Heart right ventricle (tissue), 16 donors: ENCODE measurements at regions not wholly inside any gene's neighbourhood (a gene's known extent, or its start where the extent isn't known, plus 50 kb on each side); places are given as distances from the start of the nearest gene placed in this dataset.

ENCODE experiments used
- ATAC-seq, 8 donors: fragments of 200-7000 bp; cut with Tn5 transposase; one replicate each; pipeline ENCODE4 v1.9.1; 2020; ENCODE audit warnings: mild to moderate bottlenecking in 8 of 8, moderate library complexity in 8 of 8, moderate number of reproducible peaks in 1 of 8
- DNase-seq, 2 donors: peaks; one replicate each; pipeline ENCODE4 v3.0.0-alpha.2; 2020
- H3K27ac ChIP-seq, 10 donors: fragments of 200-600 bp; sonication (generic) in 2 of 10; one replicate each; pipeline versions ENCODE4 v1.5.0 to v1.8.0; 2020 to 2022; ENCODE audit warnings: mild to moderate bottlenecking in 3 of 10
- H3K27me3 ChIP-seq, 7 donors: fragments of 200-600 bp; one replicate each; pipeline ENCODE4 v1.8.0; 2021 to 2022; ENCODE audit warnings: mild to moderate bottlenecking in 2 of 7
- H3K36me3 ChIP-seq, 9 donors: fragments of 200-600 bp; sonication (generic) in 1 of 9; one replicate each; pipeline versions ENCODE4 v1.5.0 to v1.8.0; 2020 to 2022; ENCODE audit warnings: mild to moderate bottlenecking in 2 of 9
- H3K4me1 ChIP-seq, 9 donors: fragments of 200-600 bp; sonication (generic) in 1 of 9; one replicate each; pipeline versions ENCODE4 v1.5.0 to v1.8.0; 2020 to 2022; ENCODE audit warnings: mild to moderate bottlenecking in 4 of 9
- H3K4me3 ChIP-seq, 10 donors: fragments of 200-600 bp; sonication (generic) in 2 of 10; one replicate each; pipeline versions ENCODE4 v1.5.0 to v1.8.0; 2020 to 2022; ENCODE audit warnings: mild to moderate bottlenecking in 7 of 10, moderate library complexity in 2 of 10
- H3K9me3 ChIP-seq, 11 donors: fragments of 200-600 bp in 10 of 11; sonication (generic) in 2 of 11; one replicate each; pipeline versions ENCODE4 v1.5.0 to v1.8.0; 2013 to 2022; ENCODE audit warnings: mild to moderate bottlenecking in 2 of 11, control low read depth in 1 of 11, moderate library complexity in 1 of 11
- WGBS, 2 donors: extraction: QIAGEN DNeasy Blood & Tissue Kit; methylation state at CpG; one replicate each; pipeline ENCODE4 v1.1.7; 2013; ENCODE audit warnings: inconsistent platforms in 1 of 2; 5-methylcytosine and 5-hydroxymethylcytosine counted together
- intact Hi-C, 10 donors: fragments of 100-400 bp; cut with DNase I; formaldehyde crosslinking; loops; one replicate each; pipeline versions ENCODE4 v1.11.1 to v1.14.2; 2022
- TF ChIP-seq, protein P1 (sequence below), 9 donors: fragments of 200-600 bp; sonication (generic) in 2 of 9; IDR thresholded peaks; one replicate each; pipeline versions ENCODE4 v1.5.0 to v1.8.0; 2021 to 2022; ENCODE audit warnings: antibody characterized with exemption in 9 of 9, mild to moderate bottlenecking in 5 of 9, moderate library complexity in 1 of 9
- donor health status: Arrhythmogenic right ventricular cardiomyopathy.
- donor health status: ischemic (EF 13 %, LVEDD 7.1; RV severe dilation, severe dysfunction).
- donor health status: healthy with polysubstance abuse.
- donor health status: DM: no; HTN: yes; CAD: no.
- donor health status: DM: no; HTN: no; CAD: no.
- donor health status: ischemic (EF 25% LVEDD 6.9; RV normal size, moderate dysfunction).
- donor health status: ischemic (EF 25% LVEDD 5.7; RV mildly dilated, moderate dysfunction).
- donor health status: healthy.
- donor health status: DM: yes; HTN: yes; CAD: no.
- donor health status: Ischemic cardiomyopathy.
- donor health status: ischemic (EF 35%, LVEDD 5.7; RV mildly dilated, moderate dysfunction).
- donor health status: nonischemic (EF 11% LVEDD 7.7; RV severe dilation, severe dysfunction).
- donor health status: DM: yes; HTN: yes; CAD: no.
- donor health status: PGD.
- donor health status: ischemic (EF 29% LVEDD 5.4; RV normal size, mild dysfunction).
- donor health status: nonischemic (EF 23%, LVEDD 6.1; RV moderate dilation, normal function).

DNA sequence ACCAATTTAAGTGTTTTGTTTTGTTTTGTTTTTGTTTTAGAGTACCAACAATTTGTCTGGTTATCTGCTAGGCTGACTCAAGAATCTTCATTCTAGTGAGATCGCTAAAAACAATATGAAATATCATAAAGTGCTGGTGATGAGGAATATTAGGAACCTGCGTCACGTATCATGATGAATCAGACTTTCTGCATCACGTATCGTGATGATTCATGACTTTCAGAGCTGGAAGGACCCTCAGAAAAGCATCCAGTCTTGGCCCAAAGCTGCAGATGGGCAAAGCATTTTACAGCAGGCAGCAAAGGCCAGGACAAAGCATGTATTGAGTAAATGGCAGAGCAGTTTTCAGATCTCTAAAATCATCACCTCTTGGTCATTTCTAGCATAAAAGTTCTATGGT lies 278.0 kb upstream of the BOD1L1 start:
- DNase-seq: no peak
- intact Hi-C loops: loop anchor here in 1 of 10 donors (10.0 kb wide), 1 partner anchor 349 kb away; no protein-coding TSS in a partner anchor
- Histone ChIP-seq H3K27ac (no peak overlapping the region), H3K36me3 (no peaks in the 10 kb centered on the region), H3K9me3 (no peaks in the 10 kb centered on the region), H3K4me3 (no peak overlapping the region), H3K27me3 (no peaks in the 10 kb centered on the region), H3K4me1 (peaks cover 0 to 4% (median 0%) of the 10 kb centered on the region in 9 donors)
- TF ChIP-seq, protein P1, sequence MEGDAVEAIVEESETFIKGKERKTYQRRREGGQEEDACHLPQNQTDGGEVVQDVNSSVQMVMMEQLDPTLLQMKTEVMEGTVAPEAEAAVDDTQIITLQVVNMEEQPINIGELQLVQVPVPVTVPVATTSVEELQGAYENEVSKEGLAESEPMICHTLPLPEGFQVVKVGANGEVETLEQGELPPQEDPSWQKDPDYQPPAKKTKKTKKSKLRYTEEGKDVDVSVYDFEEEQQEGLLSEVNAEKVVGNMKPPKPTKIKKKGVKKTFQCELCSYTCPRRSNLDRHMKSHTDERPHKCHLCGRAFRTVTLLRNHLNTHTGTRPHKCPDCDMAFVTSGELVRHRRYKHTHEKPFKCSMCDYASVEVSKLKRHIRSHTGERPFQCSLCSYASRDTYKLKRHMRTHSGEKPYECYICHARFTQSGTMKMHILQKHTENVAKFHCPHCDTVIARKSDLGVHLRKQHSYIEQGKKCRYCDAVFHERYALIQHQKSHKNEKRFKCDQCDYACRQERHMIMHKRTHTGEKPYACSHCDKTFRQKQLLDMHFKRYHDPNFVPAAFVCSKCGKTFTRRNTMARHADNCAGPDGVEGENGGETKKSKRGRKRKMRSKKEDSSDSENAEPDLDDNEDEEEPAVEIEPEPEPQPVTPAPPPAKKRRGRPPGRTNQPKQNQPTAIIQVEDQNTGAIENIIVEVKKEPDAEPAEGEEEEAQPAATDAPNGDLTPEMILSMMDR (IDR thresholded peaks at IDR 0.05): no peak
- ATAC-seq: no peak
- 95% methylated on average over 5 of the region's 5 CpGs for WGBS, 2 donors

DNA sequence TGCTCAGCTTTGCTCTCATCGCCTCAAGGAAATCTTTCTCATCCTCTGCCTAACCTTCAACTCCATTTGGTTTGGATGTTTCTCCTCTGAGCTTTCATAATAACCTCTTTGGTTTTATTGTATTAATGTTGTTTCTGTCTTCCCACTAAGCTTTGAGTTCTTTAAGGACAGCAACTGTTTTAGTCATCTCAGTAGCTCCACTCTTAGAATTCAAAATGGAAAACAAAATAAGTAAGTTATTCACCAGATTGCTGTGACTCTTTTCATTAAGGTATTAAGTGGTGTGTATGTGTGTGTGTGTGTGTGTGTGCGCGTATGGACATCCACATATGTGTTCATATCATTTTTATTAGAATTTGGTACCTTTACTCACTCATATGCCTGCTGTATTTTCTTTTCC lies 279.2 kb upstream of the BOD1L1 start:
- 91 to 96% methylated on average over 3 of the region's 3 CpGs for WGBS, 2 donors
- Histone ChIP-seq H3K4me3 (no peak overlapping the region), H3K36me3 (no peaks in the 10 kb centered on the region), H3K9me3 (no peaks in the 10 kb centered on the region), H3K27me3 (no peaks in the 10 kb centered on the region), H3K4me1 (peaks cover 0 to 4% (median 0%) of the 10 kb centered on the region in 9 donors), H3K27ac (no peak overlapping the region)
- intact Hi-C loops: loop anchor here in 1 of 10 donors (10.0 kb wide), 1 partner anchor 348 kb away; no protein-coding TSS in a partner anchor
- DNase-seq (no peak), ATAC-seq (no peak)
- TF ChIP-seq, protein P1 (IDR thresholded peaks at IDR 0.05): no peak

DNA sequence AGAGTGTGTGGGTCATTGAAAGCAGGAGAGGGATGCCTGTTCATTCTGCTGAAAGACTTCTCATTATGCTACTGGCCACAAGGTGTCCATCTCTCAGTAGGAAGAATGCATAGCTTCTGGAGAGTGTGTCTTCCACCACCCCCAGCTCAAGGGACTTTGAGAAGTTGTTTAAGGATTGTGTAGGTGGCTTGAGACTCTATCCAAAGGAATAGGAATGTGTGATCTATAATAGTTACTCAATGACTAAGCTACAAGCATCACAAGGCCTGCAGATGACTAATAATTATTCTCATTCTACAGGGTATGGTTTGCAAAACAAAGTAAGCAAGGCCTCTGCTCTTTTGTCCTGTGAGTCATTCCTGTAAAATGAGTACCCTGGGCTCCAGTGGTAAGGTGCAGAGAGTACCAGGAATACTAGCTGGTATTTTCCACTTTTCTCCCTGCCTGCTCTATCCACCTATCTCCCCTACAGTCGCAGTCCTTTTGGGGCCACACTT lies 279.8 kb upstream of the BOD1L1 start:
- no peak for DNase-seq
- Histone ChIP-seq H3K36me3 (no peaks in the 10 kb centered on the region), H3K27me3 (no peaks in the 10 kb centered on the region), H3K27ac (no peak overlapping the region), H3K4me3 (no peak overlapping the region), H3K4me1 (peaks cover 0 to 4% (median 0%) of the 10 kb centered on the region in 9 donors), H3K9me3 (no peaks in the 10 kb centered on the region)
- 93 to 100% methylated on average over 1 of the region's 1 CpG for WGBS, 2 donors
- ATAC-seq: peak in 2 of 8 donors; percentile 35 to 45
- intact Hi-C loops: loop anchor here in 1 of 10 donors (10.0 kb wide), 1 partner anchor 347 kb away; no protein-coding TSS in a partner anchor
- TF ChIP-seq, protein P1 (IDR thresholded peaks at IDR 0.05): peak in 2 of 9 donors; percentile 19 to 36

DNA sequence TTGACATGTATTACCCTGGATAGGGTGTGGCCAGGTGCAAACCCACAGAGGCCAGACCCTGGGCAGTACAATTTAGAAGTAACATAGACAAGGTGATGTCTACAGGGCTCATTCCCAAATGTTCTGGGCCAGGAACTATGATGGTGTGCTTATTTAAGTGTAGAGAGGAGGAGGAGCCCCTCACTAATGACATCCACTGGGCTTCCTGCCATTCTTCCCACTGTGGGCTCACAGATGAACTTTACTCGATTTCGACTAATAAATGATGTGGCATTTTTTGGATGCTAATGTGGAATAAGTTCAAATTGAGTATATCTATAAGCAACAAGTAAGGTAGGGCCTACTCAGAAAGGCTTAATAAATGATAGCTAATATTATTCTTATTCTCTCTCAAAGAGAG lies 280.9 kb upstream of the BOD1L1 start:
- Histone ChIP-seq H3K36me3 (no peaks in the 10 kb centered on the region), H3K4me1 (peaks cover 0 to 4% (median 0%) of the 10 kb centered on the region in 9 donors), H3K4me3 (no peak overlapping the region), H3K27me3 (no peaks in the 10 kb centered on the region), H3K9me3 (no peaks in the 10 kb centered on the region), H3K27ac (no peak overlapping the region)
- WGBS, 2 donors: 80 to 83% methylated on average over 2 of the region's 2 CpGs
- DNase-seq (no peak), ATAC-seq (no peak)
- TF ChIP-seq, protein P1 (IDR thresholded peaks at IDR 0.05): no peak
- intact Hi-C loops: loop anchor here in 1 of 10 donors (10.0 kb wide), 1 partner anchor 346 kb away; no protein-coding TSS in a partner anchor
